HG02678 (cell line): ENCODE measurements at regions not wholly inside any gene's neighbourhood (a gene's known extent, or its start where the extent isn't known, plus 50 kb on each side); places are given as distances from the start of the nearest gene placed in this dataset.

Experiments
- ATAC-seq: cut with Tn5 transposase; IDR thresholded peaks from one replicate; pipeline ENCODE4 v1.9.1; 2021; ENCODE audit warnings: mild to moderate bottlenecking, moderate library complexity; ENCODE audit not compliant: unreplicated experiment

GRCh38 chr12:82529101-82529500, 157.6 kb upstream of the TMTC2 start:
- no peak for ATAC-seq

- ATAC-seq = no peak
These were observed 156.8 kb upstream of the TMTC2 start for GRCh38 chr12:82529954-82530353.

- no peak for ATAC-seq
These were observed 156.3 kb upstream of the TMTC2 start for GRCh38 chr12:82530394-82530793.

GRCh38 chr12:82533341-82533740, 153.4 kb upstream of the TMTC2 start:
- no peak for ATAC-seq

GRCh38 chr12:82537436-82537835, 149.3 kb upstream of the TMTC2 start:
- no peak for ATAC-seq

GRCh38 chr12:82554529-82554928, 132.2 kb upstream of the TMTC2 start:
- ATAC-seq = peak; percentile 73

GRCh38 chr12:82555699-82556098, 131.0 kb upstream of the TMTC2 start:
- ATAC-seq = no peak

GRCh38 chr12:82565966-82566365, 120.7 kb upstream of the TMTC2 start:
- no peak for ATAC-seq

- ATAC-seq = no peak
These were observed 119.0 kb upstream of the TMTC2 start for GRCh38 chr12:82567688-82568087.

- no peak for ATAC-seq
These were observed 112.5 kb upstream of the TMTC2 start for GRCh38 chr12:82574191-82574590.

- no peak for ATAC-seq
These were observed 108.0 kb upstream of the TMTC2 start for GRCh38 chr12:82578725-82579124.

GRCh38 chr12:82583756-82584155, 103.0 kb upstream of the TMTC2 start:
- no peak for ATAC-seq

GRCh38 chr12:82593143-82593542, 93.6 kb upstream of the TMTC2 start:
- ATAC-seq = peak; percentile 50

GRCh38 chr12:82593901-82594396, 92.8 kb upstream of the TMTC2 start:
- ATAC-seq = peak; percentile 92

GRCh38 chr12:82595941-82596340, 90.8 kb upstream of the TMTC2 start:
- ATAC-seq = no peak

GRCh38 chr12:82596483-82596882, 90.2 kb upstream of the TMTC2 start:
- no peak for ATAC-seq

GRCh38 chr12:82600379-82600778, 86.3 kb upstream of the TMTC2 start:
- ATAC-seq = no peak

GRCh38 chr12:82603647-82604046, 83.1 kb upstream of the TMTC2 start:
- peak; percentile 72 for ATAC-seq

- peak; percentile 58 for ATAC-seq
These were observed 81.6 kb upstream of the TMTC2 start for GRCh38 chr12:82605115-82605514.

GRCh38 chr12:82608706-82609105, 78.0 kb upstream of the TMTC2 start:
- no peak for ATAC-seq

- no peak for ATAC-seq
These were observed 77.3 kb upstream of the TMTC2 start for GRCh38 chr12:82609234-82609914.

GRCh38 chr12:82619644-82620043, 67.1 kb upstream of the TMTC2 start:
- ATAC-seq = no peak

GRCh38 chr12:82620917-82621316, 65.8 kb upstream of the TMTC2 start:
- no peak for ATAC-seq
